GM12864 (cell line): ENCODE measurements at regions not wholly inside any gene's neighbourhood (a gene's known extent, or its start where the extent isn't known, plus 50 kb on each side); places are given as distances from the start of the nearest gene placed in this dataset.

Experiments used
- DNase-seq: peaks from one replicate; pipeline ENCODE4 v3.0.0-alpha.2; 2011; ENCODE audit warnings: low read depth
- H3K4me3 ChIP-seq: 2 replicates; pipeline ENCODE4 v1.5.1; 2011; ENCODE audit warnings: mild to moderate bottlenecking, low read depth, low read length, control low read depth
- CTCF ChIP-seq: IDR thresholded peaks from 2 replicates; pipeline ENCODE4 v1.5.1; 2011; ENCODE audit warnings: low read depth, mild to moderate bottlenecking, moderate library complexity, low read length, control low read depth, inconsistent platforms; ENCODE audit errors: missing control alignments

DNA sequence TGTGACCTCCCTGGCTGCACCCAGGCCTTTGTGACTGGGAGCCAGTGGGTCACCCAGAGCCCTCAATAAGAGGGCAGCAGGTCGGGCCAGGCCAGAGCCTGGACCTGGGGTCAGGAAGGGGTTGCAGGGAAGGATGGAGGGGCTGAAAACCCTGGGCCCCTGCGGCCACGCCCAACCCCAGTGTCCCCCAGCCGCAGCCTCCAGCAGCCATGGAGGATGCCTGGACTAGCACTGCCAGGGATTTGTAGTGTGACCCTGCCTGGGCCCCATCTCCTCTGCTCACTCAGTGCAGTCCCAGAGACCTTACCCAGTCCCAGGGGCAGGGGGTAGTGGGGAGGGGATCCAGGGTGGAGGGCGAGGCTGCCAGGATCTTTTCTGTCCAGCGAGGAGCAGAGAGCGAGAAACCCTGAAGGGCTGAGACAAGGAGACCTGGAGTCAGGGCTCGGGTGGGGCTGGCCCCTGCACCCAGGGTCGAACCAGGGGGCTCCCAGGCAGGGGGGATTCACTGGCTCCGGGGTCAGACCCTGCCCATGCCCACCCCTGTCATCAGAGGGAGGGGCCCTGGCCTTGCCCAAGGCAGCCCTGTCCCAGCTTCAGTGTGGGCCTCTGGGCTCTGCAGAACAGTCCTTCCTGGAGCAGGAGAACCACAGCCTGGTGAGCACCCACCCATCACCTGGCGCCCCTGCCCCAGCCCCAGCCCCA is 187.5 kb downstream of the IGLL1 start:
- no peak overlapping the region for H3K4me3 ChIP-seq
- DNase-seq, result no peak
- no peak for TF ChIP-seq CTCF

- DNase-seq, result no peak
- no peak overlapping the region for H3K4me3 ChIP-seq
- TF ChIP-seq CTCF, result no peak
These were observed 189.1 kb downstream of the IGLL1 start for GRCh38 chr22:23391022-23391421.

DNA sequence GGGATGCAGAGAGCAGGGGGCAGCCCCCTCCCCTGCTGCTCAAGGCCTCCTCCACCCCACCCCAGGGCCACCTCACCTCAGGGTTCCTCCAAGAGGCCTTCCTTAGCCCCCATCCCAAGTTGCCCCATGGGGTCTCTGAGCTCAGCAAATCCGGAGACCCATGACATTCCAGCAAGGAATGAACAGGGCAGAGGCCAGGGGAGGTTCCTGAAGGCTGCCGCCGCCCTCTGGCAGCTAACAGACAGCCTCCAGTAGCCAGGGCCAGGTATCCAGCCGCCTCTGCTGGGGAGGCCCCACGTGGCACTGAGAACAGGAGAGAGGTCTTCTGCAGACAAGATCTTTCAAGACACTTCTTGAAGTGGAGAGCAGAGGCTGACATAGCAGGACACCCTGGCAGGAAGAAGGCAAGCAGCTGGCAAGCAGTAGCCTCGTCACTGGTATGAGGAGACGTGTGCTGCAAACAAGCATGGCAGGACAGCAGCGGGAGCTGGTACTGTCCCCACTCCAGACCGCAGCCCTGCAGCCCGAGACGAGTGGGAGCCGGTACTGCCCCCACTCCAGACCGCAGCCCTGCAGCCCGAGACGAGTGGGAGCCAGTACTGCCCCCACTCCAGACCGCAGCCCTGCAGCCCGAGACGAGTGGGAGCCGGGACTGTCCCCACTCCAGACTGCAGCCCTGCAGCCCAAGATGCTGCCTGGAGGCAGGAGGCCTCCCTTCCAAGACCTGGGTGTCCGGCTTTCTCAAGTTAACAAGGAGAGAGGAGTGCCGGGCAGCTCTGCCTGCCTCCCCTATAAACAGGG is 190.6 kb downstream of the IGLL1 start:
- DNase-seq, result no peak
- no peak for TF ChIP-seq CTCF
- H3K4me3 ChIP-seq, result no peak overlapping the region

DNA sequence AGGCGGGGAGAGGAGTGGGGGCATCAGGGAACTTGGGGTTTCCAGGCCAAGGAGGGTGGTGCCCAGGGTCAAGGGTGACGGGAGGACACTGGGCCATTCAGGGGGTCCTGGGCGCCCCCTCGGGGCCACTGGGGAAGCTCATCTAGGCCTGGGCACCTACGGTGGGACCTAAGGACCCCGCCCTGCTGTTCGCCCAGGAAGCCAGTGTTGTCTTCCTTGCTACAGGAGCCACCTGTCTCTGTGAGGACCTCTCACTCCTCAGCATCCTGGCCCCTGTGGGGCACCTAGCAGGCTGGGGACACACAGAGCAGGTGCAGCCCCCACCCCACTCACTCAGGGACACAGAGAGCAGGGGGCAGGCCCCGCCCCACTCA is 191.6 kb downstream of the IGLL1 start:
- TF ChIP-seq CTCF, result no peak

GRCh38 chr22:23387827-23388516 is 192.1 kb downstream of the IGLL1 start:
- no peak for TF ChIP-seq CTCF
- no peak for DNase-seq
- no peak overlapping the region for H3K4me3 ChIP-seq

More for the DNA sequence above, 191.6 kb downstream of the IGLL1 start:
- no peak overlapping the region for H3K4me3 ChIP-seq
- no peak for DNase-seq

GRCh38 chr22:23386822-23387580 is 193.1 kb downstream of the IGLL1 start:
- no peak overlapping the region for H3K4me3 ChIP-seq
- no peak for DNase-seq
- TF ChIP-seq CTCF, result no peak
